ENCODE measurements at regions not wholly inside any gene's neighbourhood (a gene's known extent, or its start where the extent isn't known, plus 50 kb on each side); places are given as distances from the start of the nearest gene placed in this dataset.

DNA sequence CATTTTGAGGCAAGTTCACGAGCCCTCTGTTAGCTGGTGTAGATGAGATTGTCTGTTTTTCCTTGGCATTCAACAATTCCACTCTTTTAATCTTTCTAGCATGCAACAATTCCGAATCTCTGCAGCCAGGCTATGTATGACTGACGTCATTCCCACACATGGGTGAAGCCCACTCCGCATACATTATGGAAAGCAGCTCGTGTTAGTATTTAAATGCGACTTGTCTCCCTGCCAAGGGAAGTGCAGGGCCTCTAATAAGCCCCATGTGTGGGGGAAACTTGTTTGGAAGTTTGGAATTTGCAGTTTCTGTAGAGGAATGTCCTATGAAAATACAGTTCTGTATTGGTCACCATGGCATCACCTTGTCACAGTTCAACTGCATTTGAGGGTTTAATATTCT is 146.0 kb upstream of the FBXL7 start:
- no peak overlapping the region for H3K4me3 ChIP-seq
- intact Hi-C loops (cut with DNase I; ENCODE audit: low total_unique reads) (no loop called here), in situ Hi-C loops (cut with MboI; ENCODE audit: low sequenced_read_pairs in 4 of 4) (no loop called here)
- H3K27me3 ChIP-seq: no peaks in the 10 kb centered on the region
- H3K9me3 ChIP-seq: no peaks in the 10 kb centered on the region
- TF ChIP-seq POLR2A (IDR thresholded peaks at IDR 0.05): no peak
- TF ChIP-seq, protein P1, sequence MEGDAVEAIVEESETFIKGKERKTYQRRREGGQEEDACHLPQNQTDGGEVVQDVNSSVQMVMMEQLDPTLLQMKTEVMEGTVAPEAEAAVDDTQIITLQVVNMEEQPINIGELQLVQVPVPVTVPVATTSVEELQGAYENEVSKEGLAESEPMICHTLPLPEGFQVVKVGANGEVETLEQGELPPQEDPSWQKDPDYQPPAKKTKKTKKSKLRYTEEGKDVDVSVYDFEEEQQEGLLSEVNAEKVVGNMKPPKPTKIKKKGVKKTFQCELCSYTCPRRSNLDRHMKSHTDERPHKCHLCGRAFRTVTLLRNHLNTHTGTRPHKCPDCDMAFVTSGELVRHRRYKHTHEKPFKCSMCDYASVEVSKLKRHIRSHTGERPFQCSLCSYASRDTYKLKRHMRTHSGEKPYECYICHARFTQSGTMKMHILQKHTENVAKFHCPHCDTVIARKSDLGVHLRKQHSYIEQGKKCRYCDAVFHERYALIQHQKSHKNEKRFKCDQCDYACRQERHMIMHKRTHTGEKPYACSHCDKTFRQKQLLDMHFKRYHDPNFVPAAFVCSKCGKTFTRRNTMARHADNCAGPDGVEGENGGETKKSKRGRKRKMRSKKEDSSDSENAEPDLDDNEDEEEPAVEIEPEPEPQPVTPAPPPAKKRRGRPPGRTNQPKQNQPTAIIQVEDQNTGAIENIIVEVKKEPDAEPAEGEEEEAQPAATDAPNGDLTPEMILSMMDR (IDR thresholded peaks at IDR 0.05 in 4 of 5, conservative IDR thresholded peaks at IDR 0.05 in 1 of 5): no peak
- no peaks in the 10 kb centered on the region for H3K36me3 ChIP-seq
- H3K4me1 ChIP-seq: no peaks in the 10 kb centered on the region
- ATAC-seq: no peak
- no peak for DNase-seq
- no peak overlapping the region for H3K27ac ChIP-seq

DNA sequence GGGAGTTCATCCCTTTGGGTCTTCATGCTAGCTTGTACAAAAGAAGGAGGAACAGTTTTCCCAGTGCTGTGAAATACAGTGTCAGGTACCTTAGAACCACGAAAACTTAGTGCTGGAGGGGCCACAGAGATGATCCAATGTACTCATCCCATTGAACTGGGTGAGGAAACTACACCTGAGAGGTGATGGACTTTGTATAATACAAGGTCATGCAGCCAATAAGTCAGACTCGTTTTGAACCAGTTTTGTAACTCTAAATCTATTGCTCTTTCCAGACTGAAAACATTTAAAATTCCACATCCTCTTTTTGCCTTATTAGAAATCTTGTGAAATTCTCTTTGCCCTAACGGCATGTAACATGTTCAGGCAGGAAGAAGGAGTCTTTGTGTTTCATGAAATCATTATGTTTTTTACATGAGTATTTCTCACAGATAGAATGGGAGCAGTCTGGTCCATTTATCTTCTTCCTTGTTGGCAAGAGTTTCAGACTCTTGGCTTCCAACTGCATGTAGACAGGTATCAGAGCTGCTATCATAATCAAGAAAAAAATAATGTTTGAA is 146.8 kb upstream of the FBXL7 start:
- in situ Hi-C loops (cut with MboI; ENCODE audit: low sequenced_read_pairs in 4 of 4): no loop called here

DNA sequence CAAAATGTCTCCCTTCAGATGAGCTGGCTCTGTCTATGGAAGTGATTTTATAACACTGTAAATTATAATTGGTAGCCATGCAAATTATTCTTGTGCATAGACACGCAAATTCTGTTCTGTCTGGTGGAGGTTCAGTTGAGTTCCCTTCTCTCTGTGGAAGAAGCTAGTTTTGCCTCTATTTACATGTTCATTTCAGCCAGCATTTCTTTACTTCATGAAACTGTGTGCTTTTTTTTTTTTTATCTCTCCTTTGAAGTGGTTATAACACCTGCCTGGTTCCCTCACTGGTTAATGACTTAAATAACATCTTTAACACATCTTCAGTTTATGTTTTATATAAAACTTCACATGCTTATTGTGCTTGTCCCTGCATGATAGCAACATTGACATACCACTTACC is 149.4 kb upstream of the FBXL7 start:
- no peak overlapping the region for H3K27ac ChIP-seq
- H3K4me3 ChIP-seq: no peak overlapping the region
- no peaks in the 10 kb centered on the region for H3K9me3 ChIP-seq
- ATAC-seq: no peak
- no peaks in the 10 kb centered on the region for H3K36me3 ChIP-seq
- in situ Hi-C loops (cut with MboI; ENCODE audit: low sequenced_read_pairs in 4 of 4) (no loop called here), intact Hi-C loops (cut with DNase I; ENCODE audit: low total_unique reads) (no loop called here)
- TF ChIP-seq, protein P1 (IDR thresholded peaks at IDR 0.05 in 4 of 5, conservative IDR thresholded peaks at IDR 0.05 in 1 of 5): no peak
- no peak for TF ChIP-seq POLR2A (IDR thresholded peaks at IDR 0.05)
- no peak for DNase-seq
- no peaks in the 10 kb centered on the region for H3K27me3 ChIP-seq
- H3K4me1 ChIP-seq: no peaks in the 10 kb centered on the region

More for the DNA sequence above, 146.8 kb upstream of the FBXL7 start:
- Histone ChIP-seq H3K4me1 (no peaks in the 10 kb centered on the region), H3K36me3 (no peaks in the 10 kb centered on the region), H3K4me3 (no peak overlapping the region), H3K9me3 (no peaks in the 10 kb centered on the region), H3K27ac (no peak overlapping the region), H3K27me3 (no peaks in the 10 kb centered on the region)
- intact Hi-C loops (cut with DNase I; ENCODE audit: low total_unique reads): no loop called here
- no peak for ATAC-seq
- DNase-seq: no peak
- TF ChIP-seq POLR2A (IDR thresholded peaks at IDR 0.05): no peak
- TF ChIP-seq, protein P1 (IDR thresholded peaks at IDR 0.05 in 4 of 5, conservative IDR thresholded peaks at IDR 0.05 in 1 of 5): no peak

DNA sequence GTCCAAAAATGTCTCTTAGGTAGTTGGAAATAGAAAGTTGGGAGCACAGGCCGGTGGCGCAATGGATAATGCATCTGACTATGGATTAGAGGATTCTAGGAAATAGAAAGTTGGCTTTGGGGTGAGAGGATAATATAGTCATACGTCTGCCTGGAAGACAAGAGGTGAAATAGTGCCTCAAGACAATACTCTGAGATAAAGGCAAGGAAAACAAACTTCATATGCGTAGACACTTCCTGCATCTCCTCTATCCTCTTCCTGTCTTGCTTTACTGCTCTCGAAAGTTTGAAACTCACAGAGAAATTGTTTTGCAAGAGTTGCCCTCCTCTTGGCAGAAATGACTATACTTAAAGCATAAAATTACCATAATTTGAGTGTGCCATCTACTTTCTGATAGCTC is 153.2 kb upstream of the FBXL7 start:
- Histone ChIP-seq H3K4me1 (no peaks in the 10 kb centered on the region), H3K4me3 (no peak overlapping the region), H3K36me3 (no peaks in the 10 kb centered on the region), H3K9me3 (no peaks in the 10 kb centered on the region), H3K27ac (no peak overlapping the region), H3K27me3 (no peaks in the 10 kb centered on the region)
- in situ Hi-C loops (cut with MboI; ENCODE audit: low sequenced_read_pairs in 4 of 4) (no loop called here), intact Hi-C loops (cut with DNase I; ENCODE audit: low total_unique reads) (no loop called here)
- no peak for DNase-seq
- ATAC-seq: no peak
- no peak for TF ChIP-seq POLR2A (IDR thresholded peaks at IDR 0.05)
- TF ChIP-seq, protein P1 (IDR thresholded peaks at IDR 0.05 in 4 of 5, conservative IDR thresholded peaks at IDR 0.05 in 1 of 5): no peak

DNA sequence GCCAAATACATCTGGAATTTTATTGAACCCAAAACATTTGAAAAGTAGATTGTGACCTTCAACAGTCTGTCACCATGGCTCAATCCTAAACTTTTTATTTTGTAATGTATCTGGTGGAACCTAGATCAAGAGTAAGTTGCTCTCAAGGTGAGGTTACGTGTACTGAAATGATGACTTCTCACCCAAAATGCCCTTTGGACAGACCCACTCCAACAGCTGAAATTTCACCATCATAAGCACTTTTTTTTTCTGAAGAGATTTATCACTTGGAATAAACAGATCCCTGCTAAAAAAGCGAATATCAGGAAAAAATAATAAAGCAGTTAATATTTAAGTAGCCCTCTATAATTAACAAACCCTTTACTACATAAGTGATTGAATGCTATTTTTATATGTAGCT is 155.0 kb upstream of the FBXL7 start:
- H3K36me3 ChIP-seq: no peaks in the 10 kb centered on the region
- intact Hi-C loops (cut with DNase I; ENCODE audit: low total_unique reads) (no loop called here), in situ Hi-C loops (cut with MboI; ENCODE audit: low sequenced_read_pairs in 4 of 4) (no loop called here)
- H3K4me3 ChIP-seq: no peak overlapping the region
- no peaks in the 10 kb centered on the region for H3K27me3 ChIP-seq
- TF ChIP-seq POLR2A (IDR thresholded peaks at IDR 0.05): no peak
- no peak for DNase-seq
- no peak for ATAC-seq
- H3K4me1 ChIP-seq: no peaks in the 10 kb centered on the region
- H3K27ac ChIP-seq: no peak overlapping the region
- H3K9me3 ChIP-seq: no peaks in the 10 kb centered on the region
